GM12878 (cell line): ENCODE measurements at regions not wholly inside any gene's neighbourhood (a gene's known extent, or its start where the extent isn't known, plus 50 kb on each side); places are given as distances from the start of the nearest gene placed in this dataset.

Source experiments
- CEBPZ ChIP-seq: fragments of 150-350 bp; IDR thresholded peaks from 2 replicates; pipeline ENCODE4 v1.6.1; 2016; ENCODE audit warnings: low read depth, low read length
- CREB1 ChIP-seq: IDR thresholded peaks from 2 replicates; pipeline ENCODE4 v1.6.1; 2012; ENCODE audit warnings: low read depth, mild to moderate bottlenecking, inconsistent platforms
- CTCF ChIP-seq, 3 experiments: IDR thresholded peaks in 2 of 3; conservative IDR thresholded peaks in 1 of 3; 2 replicates each; pipeline ENCODE4 v1.5.1; 2011; ENCODE audit warnings: low read depth in 3 of 3, low read length in 3 of 3, mild to moderate bottlenecking in 3 of 3, control low read depth in 2 of 3, moderate library complexity in 2 of 3, inconsistent platforms in 1 of 3, mixed read lengths in 1 of 3; ENCODE audit not compliant: control insufficient read depth in 2 of 3, insufficient read depth in 1 of 3; ENCODE audit errors: extremely low read depth in 1 of 3
- EZH2 ChIP-seq: IDR thresholded peaks from 2 replicates; pipeline ENCODE4 v1.6.1; 2012; ENCODE audit warnings: low read depth, mild to moderate bottlenecking, control low read depth, inconsistent platforms, low read length, borderline replicate concordance; ENCODE audit not compliant: control insufficient read depth
- HDAC2 ChIP-seq: fragments of 200-600 bp; sonication (generic); IDR thresholded peaks from 2 replicates; pipeline ENCODE4 v1.6.1; 2017
- MAX ChIP-seq: IDR thresholded peaks from 2 replicates; pipeline ENCODE4 v1.6.1; 2012; ENCODE audit warnings: low read depth, low read length, improper control_type of control experiment
- PAX8 ChIP-seq: fragments of 450-650 bp; IDR thresholded peaks from 2 replicates; pipeline ENCODE4 v1.6.1; 2017; ENCODE audit warnings: mild to moderate bottlenecking, moderate library complexity
- POLR2AphosphoS2 ChIP-seq: IDR thresholded peaks from 2 replicates; pipeline ENCODE4 v1.6.1; 2011; ENCODE audit warnings: low read depth, mild to moderate bottlenecking, low read length, improper control_type of control experiment, moderate library complexity
- REST ChIP-seq: IDR thresholded peaks from 2 replicates; pipeline ENCODE4 v1.6.1; 2012; ENCODE audit warnings: mild to moderate bottlenecking, low read depth, low read length
- SMAD1 ChIP-seq: fragments of 450-650 bp; IDR thresholded peaks from 2 replicates; pipeline ENCODE4 v1.6.1; 2018; ENCODE audit warnings: mild to moderate bottlenecking, low read depth; ENCODE audit not compliant: partially characterized antibody
- SUZ12 ChIP-seq: fragments of 200-600 bp; sonication (generic); IDR thresholded peaks from one replicate; pipeline ENCODE4 v1.6.1; 2018; ENCODE audit warnings: antibody characterized with exemption, mild to moderate bottlenecking; ENCODE audit not compliant: unreplicated experiment

- no peak for TF ChIP-seq CTCF (IDR thresholded peaks at IDR 0.05 in 2 of 3, conservative IDR thresholded peaks at IDR 0.05 in 1 of 3; ENCODE audit: control insufficient read depth in 2 of 3, extremely low read depth in 1 of 3, insufficient read depth in 1 of 3, low read depth in 3 of 3, low read length in 3 of 3)
- no peak for TF ChIP-seq REST
- TF ChIP-seq PAX8 = no peak
- no peak for TF ChIP-seq MAX
- no peak for TF ChIP-seq CREB1
- TF ChIP-seq POLR2AphosphoS2 = no peak
- TF ChIP-seq CEBPZ = no peak
- no peak for TF ChIP-seq EZH2
- no peak for TF ChIP-seq SMAD1
- no peak for TF ChIP-seq HDAC2
- TF ChIP-seq SUZ12 = no peak
These were observed 135.2 kb upstream of the PRDM9 start for GRCh38 chr5:23372177-23372576.
